ENCODE measurements at regions not wholly inside any gene's neighbourhood (a gene's known extent, or its start where the extent isn't known, plus 50 kb on each side); places are given as distances from the start of the nearest gene placed in this dataset.

DNA sequence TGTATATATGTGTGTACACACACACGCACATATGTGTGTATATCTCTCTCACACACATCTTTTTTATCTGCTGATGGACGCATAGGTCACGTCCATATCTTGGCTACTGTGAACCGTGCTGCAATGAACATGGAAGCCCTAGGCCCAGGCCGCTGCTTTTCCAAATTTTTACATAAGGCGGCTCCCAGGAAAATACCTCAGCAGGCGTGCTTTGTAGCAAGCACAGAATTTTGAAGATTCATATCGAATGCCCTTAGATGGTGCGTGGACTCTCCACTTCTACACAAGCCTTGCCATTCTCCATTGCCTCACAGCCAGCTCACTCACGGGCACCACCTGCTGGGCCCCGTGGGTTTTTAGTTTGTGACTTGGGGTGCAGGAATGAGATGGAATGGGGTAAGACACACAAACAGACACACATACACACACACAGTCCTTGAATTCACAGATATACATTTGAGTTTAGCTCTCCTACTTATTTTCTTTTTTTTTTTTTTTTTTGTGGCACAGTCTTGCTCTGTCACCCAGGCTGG is 57.9 kb upstream of the RNF32 start:
- Histone ChIP-seq H3K4me2 (ENCODE audit: insufficient read depth, low read length) (no peak overlapping the region), H3K4me1 (ENCODE audit: insufficient read depth, low read length) (no peaks in the 10 kb centered on the region), H3K79me2 (ENCODE audit: insufficient read depth, low read length) (no peaks in the 10 kb centered on the region), H3K27me3 (ENCODE audit: insufficient read depth, low read length) (no peaks in the 10 kb centered on the region), H3K36me3 (ENCODE audit: insufficient read depth, low read length) (no peaks in the 10 kb centered on the region), H2AFZ (ENCODE audit: low read length) (no peak overlapping the region), H3K27ac (ENCODE audit: low read depth, low read length) (no peak overlapping the region), H4K20me1 (ENCODE audit: insufficient read depth, low read length) (no peaks in the 10 kb centered on the region), H3K4me3 (ENCODE audit: insufficient read depth, low read length) (no peak overlapping the region), H3K9me3 (ENCODE audit: low read depth, low read length) (peaks cover 4% of the 10 kb centered on the region)
- no peak for DNase-seq (ENCODE audit: insufficient read length, low spot score, missing footprints)
- TF ChIP-seq, protein P1, sequence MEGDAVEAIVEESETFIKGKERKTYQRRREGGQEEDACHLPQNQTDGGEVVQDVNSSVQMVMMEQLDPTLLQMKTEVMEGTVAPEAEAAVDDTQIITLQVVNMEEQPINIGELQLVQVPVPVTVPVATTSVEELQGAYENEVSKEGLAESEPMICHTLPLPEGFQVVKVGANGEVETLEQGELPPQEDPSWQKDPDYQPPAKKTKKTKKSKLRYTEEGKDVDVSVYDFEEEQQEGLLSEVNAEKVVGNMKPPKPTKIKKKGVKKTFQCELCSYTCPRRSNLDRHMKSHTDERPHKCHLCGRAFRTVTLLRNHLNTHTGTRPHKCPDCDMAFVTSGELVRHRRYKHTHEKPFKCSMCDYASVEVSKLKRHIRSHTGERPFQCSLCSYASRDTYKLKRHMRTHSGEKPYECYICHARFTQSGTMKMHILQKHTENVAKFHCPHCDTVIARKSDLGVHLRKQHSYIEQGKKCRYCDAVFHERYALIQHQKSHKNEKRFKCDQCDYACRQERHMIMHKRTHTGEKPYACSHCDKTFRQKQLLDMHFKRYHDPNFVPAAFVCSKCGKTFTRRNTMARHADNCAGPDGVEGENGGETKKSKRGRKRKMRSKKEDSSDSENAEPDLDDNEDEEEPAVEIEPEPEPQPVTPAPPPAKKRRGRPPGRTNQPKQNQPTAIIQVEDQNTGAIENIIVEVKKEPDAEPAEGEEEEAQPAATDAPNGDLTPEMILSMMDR (IDR thresholded peaks at IDR 0.05; ENCODE audit: extremely low read depth, low read depth, low read length): no peak

- Histone ChIP-seq H4K20me1 (ENCODE audit: insufficient read depth, low read length) (no peaks in the 10 kb centered on the region), H3K4me1 (ENCODE audit: insufficient read depth, low read length) (no peaks in the 10 kb centered on the region), H3K27me3 (ENCODE audit: insufficient read depth, low read length) (no peaks in the 10 kb centered on the region), H3K79me2 (ENCODE audit: insufficient read depth, low read length) (no peaks in the 10 kb centered on the region), H3K9me3 (ENCODE audit: low read depth, low read length) (no peaks in the 10 kb centered on the region), H3K36me3 (ENCODE audit: insufficient read depth, low read length) (no peaks in the 10 kb centered on the region), H2AFZ (ENCODE audit: low read length) (no peak overlapping the region), H3K27ac (ENCODE audit: low read depth, low read length) (no peak overlapping the region), H3K4me2 (ENCODE audit: insufficient read depth, low read length) (no peak overlapping the region), H3K4me3 (ENCODE audit: insufficient read depth, low read length) (no peak overlapping the region)
- no peak for DNase-seq (ENCODE audit: insufficient read length, low spot score, missing footprints)
- TF ChIP-seq, protein P1 (IDR thresholded peaks at IDR 0.05; ENCODE audit: extremely low read depth, low read depth, low read length): no peak
These were observed 60.5 kb upstream of the RNF32 start for GRCh38 chr7:156580036-156580435.

DNA sequence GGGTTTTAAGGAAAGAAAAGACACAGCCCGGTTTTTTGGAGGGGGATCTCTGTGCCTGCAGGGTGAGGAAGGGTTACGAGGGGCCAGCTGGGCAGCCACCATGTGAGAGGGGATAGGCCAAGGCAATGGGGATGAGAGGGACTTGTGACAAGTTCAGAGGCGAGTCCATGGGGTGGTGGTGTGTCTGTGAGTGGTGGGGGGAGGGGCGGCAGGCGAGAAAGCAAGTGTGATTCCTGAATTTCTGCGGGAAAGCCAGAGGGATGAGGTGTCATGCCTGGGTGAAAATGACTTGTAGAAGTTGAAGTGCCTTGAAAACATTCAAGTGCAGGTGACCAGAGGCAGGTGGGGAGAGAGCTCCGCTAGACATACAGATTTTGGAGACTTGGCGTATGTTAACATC is 61.0 kb upstream of the RNF32 start:
- Histone ChIP-seq H3K79me2 (ENCODE audit: insufficient read depth, low read length) (no peaks in the 10 kb centered on the region), H3K4me2 (ENCODE audit: insufficient read depth, low read length) (no peak overlapping the region), H3K9me3 (ENCODE audit: low read depth, low read length) (no peaks in the 10 kb centered on the region), H3K4me3 (ENCODE audit: insufficient read depth, low read length) (no peak overlapping the region), H3K27me3 (ENCODE audit: insufficient read depth, low read length) (no peaks in the 10 kb centered on the region), H3K36me3 (ENCODE audit: insufficient read depth, low read length) (no peaks in the 10 kb centered on the region), H3K4me1 (ENCODE audit: insufficient read depth, low read length) (no peaks in the 10 kb centered on the region), H3K27ac (ENCODE audit: low read depth, low read length) (no peak overlapping the region), H4K20me1 (ENCODE audit: insufficient read depth, low read length) (no peaks in the 10 kb centered on the region), H2AFZ (ENCODE audit: low read length) (no peak overlapping the region)
- DNase-seq (ENCODE audit: insufficient read length, low spot score, missing footprints): no peak
- TF ChIP-seq, protein P1 (IDR thresholded peaks at IDR 0.05; ENCODE audit: extremely low read depth, low read depth, low read length): no peak

- H2AFZ ChIP-seq (ENCODE audit: low read length): no peak overlapping the region
- no peaks in the 10 kb centered on the region for H3K36me3 ChIP-seq (ENCODE audit: insufficient read depth, low read length)
- DNase-seq (ENCODE audit: insufficient read length, low spot score, missing footprints): no peak
- H3K27me3 ChIP-seq (ENCODE audit: insufficient read depth, low read length): no peaks in the 10 kb centered on the region
- no peaks in the 10 kb centered on the region for H4K20me1 ChIP-seq (ENCODE audit: insufficient read depth, low read length)
- H3K4me2 ChIP-seq (ENCODE audit: insufficient read depth, low read length): no peak overlapping the region
- no peaks in the 10 kb centered on the region for H3K9me3 ChIP-seq (ENCODE audit: low read depth, low read length)
- no peaks in the 10 kb centered on the region for H3K4me1 ChIP-seq (ENCODE audit: insufficient read depth, low read length)
- TF ChIP-seq, protein P1 (IDR thresholded peaks at IDR 0.05; ENCODE audit: extremely low read depth, low read depth, low read length): no peak
- no peak overlapping the region for H3K27ac ChIP-seq (ENCODE audit: low read depth, low read length)
- H3K79me2 ChIP-seq (ENCODE audit: insufficient read depth, low read length): no peaks in the 10 kb centered on the region
- no peak overlapping the region for H3K4me3 ChIP-seq (ENCODE audit: insufficient read depth, low read length)
These were observed 61.6 kb upstream of the RNF32 start for GRCh38 chr7:156578978-156579430.

All from osteoblast (primary cell).